Suprapubic skin (tissue), 4 donors: ENCODE measurements at regions not wholly inside any gene's neighbourhood (a gene's known extent, or its start where the extent isn't known, plus 50 kb on each side); places are given as distances from the start of the nearest gene placed in this dataset.

Experiments
- CTCF ChIP-seq, 2 donors: fragments of 200-600 bp in 1 of 2; fragments of 450-650 bp in 1 of 2; sonication (generic) in 1 of 2; IDR thresholded peaks; one replicate each; pipeline ENCODE4 v1.5.1; 2016 to 2019; ENCODE audit warnings: antibody characterized with exemption in 2 of 2, mild to moderate bottlenecking in 1 of 2, moderate library complexity in 1 of 2
- EP300 ChIP-seq: sonication (generic); formaldehyde crosslinking; IDR thresholded peaks from one replicate; pipeline ENCODE4 v1.6.1; 2017; ENCODE audit warnings: antibody characterized with exemption
- POLR2A ChIP-seq, 2 donors: fragments of 450-650 bp; IDR thresholded peaks; one replicate each; pipeline ENCODE4 v1.6.1; 2017; ENCODE audit warnings: antibody characterized with exemption in 2 of 2, mild to moderate bottlenecking in 2 of 2, moderate library complexity in 2 of 2
- POLR2AphosphoS5 ChIP-seq, 3 donors: sonication (generic); formaldehyde crosslinking; IDR thresholded peaks; one replicate each; pipeline ENCODE4 v1.6.1; 2017; ENCODE audit warnings: antibody characterized with exemption in 3 of 3

DNA sequence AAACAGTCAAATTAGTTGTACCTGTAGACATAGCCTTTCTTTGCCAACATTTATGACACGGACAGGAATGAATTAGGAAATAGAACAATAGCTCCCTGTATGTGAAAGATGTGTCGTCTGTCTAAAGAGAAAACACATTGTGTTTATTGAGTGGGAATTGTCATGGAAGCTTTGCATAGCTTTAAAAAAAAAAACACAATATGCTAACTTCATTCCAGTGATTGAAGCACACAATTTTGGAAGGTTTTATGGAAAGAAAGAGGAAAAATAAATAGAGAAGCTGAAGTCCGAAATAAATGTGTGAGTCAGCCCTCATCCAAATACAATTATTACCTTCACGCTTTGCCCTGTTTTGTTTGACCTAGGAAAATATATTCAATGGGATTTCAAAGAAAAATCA is 1095.7 kb downstream of the TSN start:
- no peak for TF ChIP-seq POLR2AphosphoS5 (IDR thresholded peaks at IDR 0.05)
- TF ChIP-seq POLR2A (IDR thresholded peaks at IDR 0.05), result no peak
- no peak for TF ChIP-seq EP300
- no peak for TF ChIP-seq CTCF (IDR thresholded peaks at IDR 0.05)
